GM21390 (cell line): ENCODE measurements at regions not wholly inside any gene's neighbourhood (a gene's known extent, or its start where the extent isn't known, plus 50 kb on each side); places are given as distances from the start of the nearest gene placed in this dataset.

ENCODE experiments used
- ATAC-seq: cut with Tn5 transposase; IDR thresholded peaks from one replicate; pipeline ENCODE4 v1.9.1; 2021; ENCODE audit not compliant: unreplicated experiment

DNA sequence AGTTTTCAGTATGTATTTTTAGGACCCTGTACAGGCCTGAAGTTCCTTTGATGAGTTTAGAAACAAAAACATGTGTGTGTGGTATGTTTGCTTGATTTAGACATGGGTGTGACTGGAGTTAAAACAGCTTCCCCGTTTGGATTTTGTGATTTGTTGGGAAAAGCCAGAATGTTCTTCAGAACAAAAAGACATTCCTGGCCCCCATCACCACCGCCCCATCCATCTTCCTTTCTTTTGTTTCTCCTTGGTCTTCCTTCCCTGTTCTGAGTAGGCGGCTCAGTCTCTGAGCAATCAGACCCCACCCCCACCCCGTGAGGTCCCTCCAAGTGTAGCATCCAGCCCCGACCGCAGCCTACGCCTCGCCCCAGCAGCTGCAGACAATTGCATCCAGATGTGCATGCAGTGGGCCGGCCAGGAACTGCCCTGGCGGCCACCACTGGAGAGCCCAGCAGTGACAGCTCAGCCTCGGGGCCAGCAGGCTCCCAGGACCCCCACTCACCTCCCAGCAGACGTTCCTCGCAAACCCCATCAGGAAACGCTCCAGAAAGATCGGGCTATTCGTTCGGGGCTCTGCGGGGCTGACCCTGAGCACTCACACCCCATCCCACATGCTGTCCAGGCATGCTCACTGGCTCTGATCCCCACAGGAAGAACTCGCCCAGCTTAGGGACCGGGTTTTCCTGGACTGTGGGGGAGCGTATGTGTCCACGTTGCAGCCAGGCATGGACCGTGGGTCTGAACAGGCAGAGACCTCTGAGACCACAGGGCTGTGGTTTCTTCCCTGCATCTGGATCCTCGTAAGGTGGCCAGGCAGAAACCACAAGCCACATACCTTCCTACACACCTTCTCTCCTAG, 99.8 kb upstream of the CDH5 start:
- no peak for ATAC-seq

DNA sequence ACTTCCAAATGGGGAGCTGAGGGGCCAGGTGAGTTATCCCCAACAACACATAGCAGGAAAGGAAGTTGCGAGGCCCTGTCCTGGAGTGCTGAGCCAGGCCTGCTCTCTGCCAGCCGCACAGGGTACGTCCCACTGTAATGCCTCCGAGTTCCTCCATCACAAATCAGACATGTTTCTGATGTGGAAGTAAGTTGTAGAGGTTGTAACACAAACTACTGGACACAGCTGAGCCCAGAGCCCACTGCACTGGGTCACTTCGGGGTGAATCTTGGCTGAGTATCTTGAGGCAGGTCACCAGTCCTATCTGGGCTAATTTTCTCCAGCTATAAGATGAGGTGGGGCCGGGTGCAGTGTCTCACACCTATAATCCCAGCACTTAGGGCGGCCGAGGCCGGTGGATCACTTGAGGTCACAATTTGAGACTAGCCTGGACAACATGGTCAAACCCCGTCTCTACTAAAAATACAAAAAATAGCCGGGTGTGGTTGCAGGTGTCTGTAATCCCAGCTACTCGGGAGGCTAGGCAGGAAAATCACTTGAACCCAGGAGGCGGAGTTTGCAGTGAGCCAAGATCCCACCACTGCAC, 100.8 kb upstream of the CDH5 start:
- ATAC-seq: no peak

DNA sequence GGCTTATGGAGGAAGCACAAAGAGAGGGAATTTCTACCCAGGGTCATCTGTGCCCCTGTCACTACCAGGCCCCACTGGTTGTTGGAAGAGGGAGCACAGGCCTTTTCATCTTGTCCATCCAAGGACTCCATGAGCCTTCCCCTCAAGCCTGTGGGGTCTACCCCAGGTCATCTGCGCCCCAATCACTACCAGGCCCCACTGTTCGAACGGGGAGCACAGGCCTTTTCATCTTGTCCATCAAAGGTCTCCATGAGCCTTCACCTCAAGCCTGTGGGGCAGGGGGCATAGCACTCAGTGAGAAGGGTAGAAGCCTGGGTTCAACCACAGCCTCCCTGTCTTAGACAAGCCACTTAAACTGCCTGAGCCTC, 101.5 kb upstream of the CDH5 start:
- no peak for ATAC-seq

DNA sequence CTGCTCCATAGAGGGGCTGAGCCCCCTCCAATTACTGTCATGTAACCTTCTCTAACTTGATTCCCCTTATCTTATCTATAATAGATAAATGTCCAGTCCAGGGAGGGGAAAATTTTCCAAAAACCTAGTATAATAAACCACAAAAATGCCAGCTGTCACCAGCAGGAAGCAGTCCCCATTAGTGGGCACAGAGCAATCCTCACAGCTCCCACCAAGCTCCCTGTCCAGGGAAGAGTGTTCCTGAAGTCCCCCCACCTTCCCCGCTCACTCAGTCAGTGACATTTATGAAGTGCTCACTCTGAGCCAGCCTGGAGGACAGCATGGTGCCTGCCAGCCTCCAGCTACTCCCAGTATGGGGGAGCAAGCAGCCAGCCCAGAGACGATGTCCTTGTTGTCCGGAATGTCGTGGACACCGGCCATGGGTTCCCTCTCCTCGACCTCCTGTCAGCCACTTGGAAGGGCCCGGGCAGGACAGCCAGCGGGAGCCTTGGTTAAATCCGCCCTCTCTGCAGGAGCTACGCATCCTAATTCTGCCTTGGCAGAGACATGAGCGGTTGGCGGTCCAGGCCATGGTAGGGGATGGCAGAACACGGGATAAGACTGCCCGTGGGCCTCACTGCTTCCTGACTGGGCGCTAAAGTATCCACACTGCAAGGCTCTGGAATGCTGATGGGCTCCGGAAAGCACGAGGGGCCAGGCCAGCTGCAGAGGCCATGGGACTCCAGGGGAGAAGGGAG, 102.0 kb upstream of the CDH5 start:
- ATAC-seq: no peak

DNA sequence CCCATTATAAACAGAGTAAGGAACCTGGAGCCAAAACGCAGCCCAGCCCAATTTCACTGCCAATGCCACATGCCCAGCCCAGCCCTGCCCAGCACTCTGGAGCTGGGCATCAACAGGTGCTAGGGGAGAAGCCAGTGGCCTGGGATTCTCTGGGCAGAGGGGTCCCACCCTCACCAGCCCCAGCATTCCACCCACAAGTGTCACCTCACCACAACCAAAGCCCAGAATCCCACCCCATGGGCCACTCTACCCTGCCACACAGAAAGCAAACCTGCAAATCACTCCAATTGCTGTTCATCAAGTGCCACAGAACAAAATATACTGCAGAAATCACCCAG, 102.5 kb upstream of the CDH5 start:
- ATAC-seq: no peak

DNA sequence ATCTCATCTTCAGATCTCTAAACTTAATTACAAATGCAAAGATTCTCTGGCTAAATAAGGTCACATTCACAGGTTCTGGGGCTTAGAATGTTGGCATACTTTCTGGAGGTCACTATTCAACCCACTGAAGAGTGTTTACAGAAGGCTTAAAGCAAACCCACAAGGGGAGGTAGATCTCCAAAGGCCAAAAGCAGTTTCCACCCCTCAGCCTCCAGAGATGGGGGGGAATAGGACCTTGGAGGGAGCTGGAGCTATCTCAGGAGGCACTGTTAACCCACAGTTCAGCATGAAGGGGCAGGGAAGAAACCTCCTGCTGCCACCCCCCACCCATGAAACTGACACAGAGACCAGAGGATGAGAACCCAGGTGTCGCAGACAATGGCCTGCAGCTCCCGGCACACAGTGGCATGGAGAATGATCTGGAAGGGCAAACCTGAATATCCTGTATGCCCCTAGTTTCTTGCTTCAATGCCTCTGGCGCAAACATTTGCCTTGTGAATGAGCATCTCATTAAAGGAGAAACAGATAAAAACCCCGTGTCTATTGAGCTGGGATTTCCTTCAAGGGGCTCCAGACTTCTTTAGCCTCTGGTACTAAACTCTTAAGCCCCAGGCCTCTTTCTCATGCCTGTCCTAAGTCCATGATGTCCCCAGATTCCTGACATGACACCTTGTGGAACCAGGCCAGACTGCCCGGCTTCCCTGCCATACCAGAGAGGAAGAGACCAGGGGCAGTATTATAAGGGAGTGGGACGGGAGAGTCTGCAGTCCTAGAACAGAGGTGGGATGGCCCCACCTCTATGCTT, 103.1 kb upstream of the CDH5 start:
- ATAC-seq: no peak

DNA sequence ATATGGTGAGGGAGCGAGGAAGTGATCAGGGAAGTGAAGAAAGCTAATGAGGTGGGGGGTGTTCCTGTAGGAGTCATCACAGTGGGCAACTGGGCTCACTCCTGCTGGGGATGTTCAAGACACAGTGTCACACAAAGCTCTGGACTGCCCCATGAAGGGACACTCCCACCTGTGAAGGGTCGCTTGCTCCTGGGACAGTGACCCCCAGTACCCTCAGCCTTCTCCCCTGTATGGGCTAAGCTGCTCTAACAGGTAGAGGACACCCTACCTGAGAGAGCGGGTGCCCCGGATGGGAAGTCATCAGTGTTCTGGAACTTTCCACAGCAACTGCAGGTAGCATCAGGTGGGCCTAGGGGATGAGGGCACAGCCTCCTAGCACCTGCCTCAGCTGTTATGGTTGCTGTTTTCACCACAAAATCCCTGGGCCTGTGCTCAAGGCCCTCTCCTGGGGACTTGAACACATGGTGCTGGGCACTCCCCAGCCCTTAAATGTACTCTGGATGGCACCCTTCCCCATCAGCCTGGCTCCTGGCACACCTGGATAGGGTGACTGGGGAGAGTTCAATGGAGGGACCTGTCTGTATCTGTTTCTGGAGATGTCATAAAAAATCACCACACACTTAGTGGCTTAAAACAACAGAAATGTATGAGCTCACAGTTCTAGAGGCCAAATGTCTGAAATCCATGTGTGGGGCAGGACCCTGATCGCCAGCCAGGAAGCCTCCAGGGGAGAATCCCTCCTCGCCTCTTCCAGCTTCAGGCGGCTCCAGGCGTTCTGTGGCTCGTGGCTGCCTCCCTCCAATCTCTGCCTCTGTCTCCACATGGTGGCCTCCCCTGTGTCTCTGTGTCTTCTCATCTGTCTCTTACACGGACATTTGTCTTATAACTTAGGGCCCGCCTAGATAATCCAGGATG, 104.0 kb upstream of the CDH5 start:
- ATAC-seq: no peak

DNA sequence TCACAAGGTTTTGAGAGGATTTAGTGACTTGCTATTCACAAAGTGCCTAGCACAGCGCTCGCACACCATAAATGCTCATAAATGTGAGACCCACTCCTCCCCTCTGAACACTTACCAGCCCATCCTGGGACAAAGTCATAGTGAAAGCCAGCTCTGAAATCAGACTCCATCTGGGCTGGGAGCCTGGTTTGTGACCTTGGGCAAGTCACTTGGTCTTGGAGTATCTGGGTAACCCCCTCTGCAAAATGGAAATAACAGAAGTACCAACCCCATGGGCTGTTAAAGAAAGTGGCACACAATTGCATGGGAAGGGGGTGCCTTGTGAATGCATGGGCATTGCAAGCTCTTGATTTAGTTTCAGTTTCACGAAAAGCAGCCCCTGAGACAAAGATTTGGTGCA, 104.7 kb upstream of the CDH5 start:
- no peak for ATAC-seq

DNA sequence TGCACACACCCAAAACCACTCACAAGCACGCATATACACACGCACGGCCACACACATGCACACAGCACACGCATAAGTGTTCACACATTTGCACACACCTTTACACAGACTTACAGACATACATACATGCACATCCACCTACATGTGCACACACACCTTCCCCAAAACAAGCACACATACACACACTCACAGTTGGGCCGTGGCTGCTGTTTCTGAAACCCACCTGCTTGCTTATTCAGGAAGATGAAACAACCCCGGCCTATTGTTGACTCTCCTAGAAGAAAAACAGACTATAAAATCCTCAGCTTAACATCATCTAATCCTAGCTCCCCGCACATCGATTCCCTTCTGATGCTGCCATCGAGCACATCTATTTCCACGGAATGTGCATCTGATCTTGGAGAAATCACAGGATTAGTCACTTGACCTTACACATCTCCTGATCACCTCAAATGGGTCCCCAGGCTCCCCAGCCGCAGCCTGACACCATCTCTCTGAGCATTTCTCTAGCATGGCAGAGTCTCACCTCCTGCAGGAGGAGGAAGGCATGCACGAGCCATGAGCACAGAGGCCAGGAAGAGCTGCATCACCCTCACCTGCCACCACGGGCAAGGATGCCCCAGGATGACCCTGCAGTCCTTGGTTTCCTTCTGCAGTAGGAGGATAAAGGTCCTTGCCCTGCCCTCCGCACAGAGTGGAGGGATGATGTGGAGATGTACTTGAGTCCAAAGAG, 105.8 kb upstream of the CDH5 start:
- ATAC-seq: no peak

DNA sequence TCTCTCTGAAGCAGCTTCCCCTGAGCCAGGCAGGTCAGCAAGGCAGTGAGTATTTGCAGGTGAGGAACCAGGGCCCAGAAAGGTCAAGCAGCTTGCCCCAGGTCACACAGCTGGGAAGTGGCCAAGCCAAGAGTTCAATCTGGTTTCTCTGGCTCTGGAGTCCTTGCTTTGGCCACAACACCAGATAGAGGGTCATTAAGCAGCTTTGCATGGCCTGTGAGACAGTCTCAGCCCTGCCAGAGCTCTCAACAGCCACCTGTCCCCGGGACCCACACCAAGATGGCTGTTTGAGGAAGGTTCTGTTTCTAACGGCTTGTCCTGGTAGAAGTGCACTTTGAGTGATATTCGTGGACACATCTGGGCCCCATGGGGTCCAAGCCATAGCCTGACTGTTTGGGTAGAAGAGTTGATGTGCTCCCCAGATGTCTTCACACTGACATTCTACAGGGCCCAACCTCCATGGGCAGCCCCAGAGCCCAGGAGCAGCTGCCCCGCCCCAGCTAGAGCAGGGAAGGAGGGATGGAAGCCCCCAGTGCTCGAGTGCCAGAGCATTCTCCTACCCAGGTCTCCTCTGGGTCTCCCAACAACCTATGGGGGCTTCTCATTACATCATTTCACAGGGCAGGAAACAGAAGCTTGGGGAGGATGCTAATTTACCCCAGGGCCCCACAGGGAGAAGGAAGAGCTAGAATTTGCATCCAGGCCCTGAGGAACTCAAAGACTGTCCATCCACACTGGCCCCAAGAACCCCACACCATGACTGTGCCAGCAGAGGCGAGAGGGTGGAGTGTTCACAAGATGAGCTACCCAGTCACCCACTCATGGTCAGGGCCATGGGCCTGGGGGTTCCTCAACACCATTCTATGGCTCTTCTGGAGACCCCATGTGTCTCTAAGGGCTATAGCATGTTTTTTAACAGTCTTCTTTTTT, 107.3 kb upstream of the CDH5 start:
- ATAC-seq: no peak

DNA sequence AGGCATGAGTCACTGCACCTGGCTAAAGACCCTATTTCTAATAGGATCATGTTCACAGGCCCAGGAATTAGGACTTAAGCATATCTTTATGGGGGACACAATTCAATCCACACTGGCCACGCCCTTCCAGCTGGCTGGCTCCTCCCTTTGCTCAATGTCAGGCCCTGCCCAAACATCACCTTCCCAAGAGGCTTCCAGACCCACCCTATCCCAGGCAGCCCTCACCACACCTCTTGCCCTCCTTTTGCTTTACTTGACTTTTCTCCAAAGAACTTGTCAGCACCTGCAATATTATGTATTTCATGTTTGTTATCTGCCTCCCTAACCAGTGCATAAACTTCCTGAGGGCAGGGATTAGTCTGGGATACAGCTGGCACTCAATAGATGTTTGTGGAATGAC, 109.6 kb upstream of the CDH5 start:
- no peak for ATAC-seq

DNA sequence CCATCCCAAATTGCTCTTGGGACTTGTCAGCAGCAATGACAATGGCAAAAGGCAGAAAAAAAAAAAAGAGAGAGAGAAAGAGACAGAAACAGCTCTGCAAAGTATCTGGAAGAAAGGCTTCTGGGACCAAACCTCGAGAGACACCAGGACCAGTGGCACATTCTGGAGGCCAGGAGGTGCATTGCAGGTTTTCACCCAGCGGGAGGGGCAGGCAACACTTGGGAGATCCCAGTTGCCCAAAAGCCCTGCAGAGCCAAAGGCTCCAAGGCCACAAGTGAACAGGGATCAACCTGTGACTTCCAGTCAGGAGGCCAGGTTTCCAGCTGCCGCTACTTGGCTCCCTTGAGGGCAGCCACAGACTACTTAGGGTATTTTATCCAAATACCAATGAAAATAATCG, 110.8 kb upstream of the CDH5 start:
- ATAC-seq: no peak

DNA sequence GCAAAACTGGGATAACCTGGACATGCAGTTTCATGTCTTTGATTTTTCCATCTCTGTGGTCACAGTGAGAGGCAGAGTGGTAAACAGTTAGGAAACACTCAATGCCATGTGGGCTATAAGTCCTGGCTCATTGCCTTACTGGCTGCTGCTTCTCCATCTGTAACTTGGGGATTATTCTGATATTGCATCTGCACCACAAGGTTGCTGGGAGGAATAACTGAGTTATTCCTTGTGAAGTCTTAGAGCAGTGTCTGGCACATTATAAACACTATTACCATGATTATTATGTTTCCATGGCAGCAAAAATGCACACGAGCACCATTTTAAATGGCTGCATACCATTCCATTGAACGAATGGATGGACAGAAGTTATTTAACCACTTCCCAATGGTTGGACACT, 111.7 kb upstream of the CDH5 start:
- ATAC-seq: no peak

DNA sequence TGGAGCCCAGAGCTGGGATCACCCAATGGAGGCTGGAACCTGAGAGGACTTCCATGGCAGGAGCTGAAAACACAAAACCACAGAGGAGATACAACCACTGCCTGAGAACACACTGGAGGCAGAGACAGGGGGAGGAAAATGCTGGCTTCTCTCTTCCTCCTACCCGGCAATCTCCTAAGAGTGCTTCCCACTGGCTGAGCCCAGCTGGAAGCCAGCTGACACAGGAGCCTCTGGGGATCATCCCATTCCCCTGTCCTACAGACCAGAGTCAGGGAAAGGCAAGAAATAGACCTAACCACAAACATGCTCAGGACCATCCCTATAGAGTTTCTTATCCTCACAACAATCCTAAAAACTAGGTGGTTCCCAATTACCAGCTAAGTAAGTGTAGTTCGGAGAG, 112.4 kb upstream of the CDH5 start:
- no peak for ATAC-seq

DNA sequence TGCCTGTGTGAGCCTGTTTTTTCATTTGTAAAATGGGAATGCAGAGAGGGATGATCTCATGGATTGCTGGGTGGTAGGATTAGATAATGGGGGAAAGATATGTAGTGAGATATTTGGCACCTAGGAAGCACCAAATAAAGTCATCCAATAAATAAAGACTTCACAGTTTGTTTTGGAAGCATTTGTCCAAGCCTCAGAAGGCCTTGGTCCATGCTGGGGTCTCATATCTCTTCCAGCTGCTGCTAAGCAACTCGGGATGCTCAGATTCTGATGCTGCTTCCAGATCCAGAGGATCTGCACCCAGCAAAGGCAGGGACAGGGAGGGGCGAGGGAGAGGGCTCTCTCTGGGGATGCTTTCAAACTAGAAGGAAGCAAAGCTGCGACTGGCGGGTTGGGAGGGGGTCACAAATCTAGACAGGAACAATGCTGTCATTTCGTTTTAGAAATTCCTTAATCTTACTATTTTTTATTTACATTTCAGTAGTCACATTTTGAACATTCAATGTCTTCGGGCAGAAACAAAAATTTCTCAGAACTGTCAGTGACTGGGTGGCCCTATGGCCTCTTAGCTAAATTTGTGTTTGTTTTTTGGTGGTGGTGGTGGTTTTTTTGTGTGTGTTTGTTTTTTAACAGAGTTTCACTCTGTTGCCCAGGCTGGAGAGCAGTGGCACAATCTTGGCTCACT, 114.9 kb upstream of the CDH5 start:
- ATAC-seq: no peak

DNA sequence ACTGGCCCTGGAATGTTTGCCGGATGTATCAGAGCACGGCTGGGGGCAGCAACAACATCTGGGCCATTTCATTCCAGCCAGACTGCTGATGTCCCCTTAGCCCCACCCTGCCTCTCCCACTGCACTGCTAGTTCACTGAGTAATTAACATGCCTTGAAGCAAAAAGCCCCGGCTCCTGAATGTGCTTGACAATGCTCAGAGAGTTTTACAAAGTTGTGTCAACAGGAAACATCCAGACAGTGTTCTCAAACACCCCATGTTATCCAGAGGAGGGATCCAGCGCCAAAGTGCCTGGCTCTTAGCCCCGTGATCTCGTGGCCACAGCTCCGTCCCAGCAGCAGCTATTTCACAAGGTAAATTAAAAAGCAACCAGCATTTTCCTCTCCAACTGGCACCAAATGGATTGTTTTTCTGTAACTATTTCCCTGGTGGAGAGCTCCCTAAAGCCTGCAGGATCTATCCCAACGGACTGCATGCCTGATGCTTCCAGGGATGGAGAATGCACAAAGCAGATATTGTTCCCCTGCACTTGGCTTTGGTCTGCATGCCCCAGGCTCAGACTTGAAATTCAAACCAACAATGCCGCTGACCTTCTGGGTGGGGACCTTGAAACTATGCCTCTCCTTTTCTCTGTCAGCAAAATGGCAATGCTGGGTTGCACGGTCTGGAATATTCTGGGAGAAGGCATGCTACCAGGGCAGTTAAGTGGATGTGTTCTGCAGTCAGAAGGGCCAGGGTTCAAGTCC, 115.6 kb upstream of the CDH5 start:
- ATAC-seq: no peak
